HG03280 (cell line): ENCODE measurements at regions not wholly inside any gene's neighbourhood (a gene's known extent, or its start where the extent isn't known, plus 50 kb on each side); places are given as distances from the start of the nearest gene placed in this dataset.

Experiments
- ATAC-seq: cut with Tn5 transposase; IDR thresholded peaks from one replicate; pipeline ENCODE4 v1.9.1; 2021; ENCODE audit warnings: mild to moderate bottlenecking, moderate library complexity; ENCODE audit not compliant: unreplicated experiment

DNA sequence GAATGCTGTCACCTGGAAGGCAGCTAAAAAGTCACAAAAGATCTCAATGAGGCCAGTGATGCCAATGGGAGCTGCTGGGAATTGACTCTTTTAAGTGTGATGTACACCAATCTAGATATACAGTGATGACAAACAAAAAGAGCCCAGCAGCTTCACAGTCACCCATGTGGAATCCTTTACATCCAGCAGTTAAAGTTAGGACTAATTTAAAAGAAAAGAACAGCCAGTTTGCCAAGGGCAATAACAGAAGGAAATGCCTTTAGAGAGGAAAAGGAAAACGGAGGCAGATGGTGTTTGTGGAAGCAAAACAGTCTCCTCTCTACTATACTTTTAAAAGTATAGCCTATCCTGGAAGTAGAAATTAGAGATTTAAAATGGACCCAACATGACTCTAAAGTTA, 873.5 kb downstream of the EPHA7 start:
- ATAC-seq: no peak

DNA sequence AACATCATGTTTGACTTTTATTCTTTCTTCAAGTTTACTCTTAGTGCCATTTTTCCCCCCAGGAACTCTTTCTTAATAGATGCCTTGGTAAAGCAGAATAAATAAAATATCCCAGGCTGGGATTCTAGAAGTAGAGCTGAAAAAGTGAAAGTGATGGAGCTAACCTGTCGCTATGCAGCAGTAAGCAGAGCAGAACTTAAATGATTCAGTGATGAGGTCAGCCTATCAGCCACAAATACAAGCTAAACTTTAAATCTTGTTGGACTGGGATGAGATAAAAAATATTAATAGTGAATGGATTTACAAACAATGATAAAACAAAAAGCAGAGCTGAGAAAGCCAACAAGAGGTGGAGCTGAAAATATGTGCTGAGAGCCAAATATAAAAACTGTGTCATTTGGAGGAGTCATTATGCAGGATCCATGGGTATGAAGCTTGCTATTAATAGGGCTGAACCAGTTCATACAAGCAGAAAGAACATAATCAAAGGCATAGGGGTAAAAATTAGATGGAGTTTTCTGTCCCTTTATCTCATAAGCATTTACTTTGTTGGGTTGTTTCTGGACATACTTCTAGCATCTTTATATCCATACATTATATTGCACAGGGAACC, 877.8 kb downstream of the EPHA7 start:
- no peak for ATAC-seq

DNA sequence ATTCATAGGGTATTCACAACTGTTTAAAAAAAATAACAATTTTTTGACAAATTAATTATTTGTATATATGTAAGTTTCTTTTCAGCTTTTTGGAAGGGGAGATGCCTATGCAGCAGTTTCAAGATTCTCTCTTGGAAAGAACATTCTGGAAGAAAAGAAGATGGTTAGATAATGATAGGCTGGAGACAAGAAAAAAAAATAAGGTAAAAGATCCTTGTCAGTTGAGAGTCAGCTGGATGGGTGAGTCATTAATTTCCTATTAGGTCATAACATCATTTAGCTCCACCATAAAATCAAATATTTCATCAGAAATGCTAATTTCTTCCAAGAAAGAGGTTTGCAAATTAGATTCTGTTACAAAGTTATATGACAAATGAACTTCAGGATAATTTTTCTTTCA, 880.4 kb downstream of the EPHA7 start:
- no peak for ATAC-seq

DNA sequence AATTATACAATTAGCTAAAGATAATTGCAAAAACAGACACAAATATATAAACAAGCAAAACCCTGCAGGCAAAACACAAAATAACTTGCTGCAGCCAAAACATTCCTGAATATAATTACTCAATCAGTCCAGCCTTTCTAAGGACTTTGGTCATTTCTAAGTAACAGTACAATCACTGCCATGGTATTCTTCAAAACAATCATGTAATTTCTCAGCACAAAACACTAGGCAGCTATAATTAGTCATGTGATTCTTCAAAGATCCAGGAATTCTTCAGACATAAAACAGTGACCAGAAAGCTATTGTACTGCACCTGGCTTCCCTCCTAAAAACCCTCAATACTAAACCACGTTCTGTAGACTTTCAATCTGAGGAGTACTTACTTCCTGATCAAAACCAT, 881.1 kb downstream of the EPHA7 start:
- ATAC-seq: no peak

DNA sequence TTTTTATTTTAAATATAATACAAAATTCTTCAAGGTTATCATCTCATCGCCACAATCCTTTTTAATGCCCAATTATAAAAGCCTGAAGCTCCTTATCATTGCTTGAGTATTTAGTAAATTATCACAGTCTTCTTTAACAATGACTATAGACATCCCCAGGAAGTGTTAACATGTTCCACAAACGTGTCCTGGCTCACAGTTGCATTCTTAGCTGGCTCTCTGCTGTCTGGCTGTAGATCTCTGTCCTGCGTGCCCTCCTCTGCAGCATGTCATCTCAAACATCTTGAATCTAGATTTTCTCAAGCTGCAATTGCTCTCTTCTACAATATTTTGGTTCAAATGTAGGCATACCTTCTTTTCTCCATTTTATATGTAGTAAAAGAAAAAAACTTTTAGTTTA, 885.2 kb downstream of the EPHA7 start:
- no peak for ATAC-seq

DNA sequence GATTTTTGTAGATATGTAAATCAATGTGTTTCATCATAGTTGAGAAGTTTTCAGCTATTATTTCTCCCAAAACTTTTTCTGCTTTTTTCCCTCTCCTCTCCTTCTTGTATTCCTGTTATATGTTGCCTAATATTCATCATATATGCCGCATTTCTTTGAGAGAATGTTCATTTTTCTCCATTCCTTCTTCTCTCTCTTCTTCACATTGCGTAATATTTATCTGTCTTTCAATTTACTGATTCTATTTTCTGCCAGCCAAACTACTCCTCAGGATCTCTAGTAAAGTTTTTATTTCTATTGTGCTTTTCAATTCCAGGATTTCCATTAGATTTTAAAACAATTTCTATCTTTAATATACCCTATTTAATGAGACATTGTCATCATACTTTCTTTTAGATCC, 896.8 kb downstream of the EPHA7 start:
- ATAC-seq: no peak

DNA sequence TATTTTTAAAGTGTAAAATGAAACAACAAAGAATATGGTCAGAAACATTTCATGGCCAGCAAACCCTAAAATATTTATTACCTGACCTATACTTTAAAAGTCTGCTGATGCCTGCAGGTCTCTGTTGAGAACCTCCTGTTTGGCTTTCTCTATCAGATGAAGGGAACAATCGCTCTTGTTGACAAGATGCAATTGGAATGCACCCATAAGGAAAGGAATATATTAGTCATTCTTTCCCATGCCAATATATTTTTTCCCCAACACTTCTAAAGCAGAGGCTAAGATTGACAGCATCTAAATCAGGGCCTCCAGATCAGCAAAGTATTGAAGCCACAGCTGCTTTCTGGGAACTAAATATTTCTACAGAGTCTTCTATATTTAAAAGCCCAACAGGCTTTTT, 897.8 kb downstream of the EPHA7 start:
- ATAC-seq: no peak

DNA sequence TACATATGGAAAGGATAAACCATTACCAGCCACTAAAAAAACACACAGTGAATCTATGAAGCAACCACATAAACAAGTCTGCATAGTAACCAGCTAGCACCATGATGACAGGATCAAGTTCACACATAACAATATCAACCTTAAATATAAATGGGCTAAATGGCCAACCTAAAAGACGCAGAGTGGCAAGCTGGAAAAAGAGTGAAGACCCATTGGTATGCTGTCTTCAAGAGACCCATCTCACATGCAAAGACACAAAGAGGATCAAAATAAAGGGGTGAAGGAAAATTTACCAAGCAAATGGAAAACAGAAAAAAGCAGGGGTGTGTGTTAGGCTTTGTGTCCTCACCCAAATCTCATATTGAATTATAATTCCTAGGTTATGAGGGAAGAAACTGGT, 909.2 kb downstream of the EPHA7 start:
- no peak for ATAC-seq

DNA sequence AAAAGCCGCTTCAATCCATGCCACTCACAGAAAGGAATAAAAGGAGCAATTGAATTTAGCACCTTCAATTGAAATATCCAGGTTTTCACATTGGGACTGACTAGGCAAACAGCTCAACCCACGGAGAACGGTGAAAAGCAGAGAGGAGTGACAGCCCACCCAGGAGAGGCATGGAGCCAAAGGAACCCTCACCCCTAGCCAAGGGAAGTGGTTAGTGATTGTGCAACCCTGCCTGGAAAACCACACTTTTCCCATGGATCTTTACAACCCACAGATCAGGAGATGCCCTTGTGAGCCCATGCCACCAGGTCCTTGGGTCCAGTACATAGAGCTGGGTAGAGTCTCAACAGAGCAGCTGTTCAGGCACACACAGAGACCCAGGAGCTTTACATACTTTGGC, 911.8 kb downstream of the EPHA7 start:
- no peak for ATAC-seq

DNA sequence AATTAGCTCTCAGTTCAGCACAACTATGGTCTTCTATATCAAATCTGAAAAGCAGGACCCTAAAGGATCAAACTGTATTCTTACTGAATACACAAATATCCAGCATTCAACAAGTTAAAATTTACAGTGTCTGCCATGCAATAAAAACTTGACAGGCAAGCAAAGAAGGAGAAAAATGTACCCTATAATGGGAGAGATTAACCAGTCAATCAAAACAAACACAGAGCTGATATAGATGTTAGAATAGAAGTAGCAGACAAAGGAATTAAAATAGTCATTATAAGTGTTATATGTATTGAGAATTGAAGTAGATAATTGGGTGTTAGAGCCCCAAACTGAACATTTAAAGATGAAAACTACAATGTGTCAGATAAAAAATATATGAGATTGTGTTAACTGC, 914.9 kb downstream of the EPHA7 start:
- no peak for ATAC-seq

DNA sequence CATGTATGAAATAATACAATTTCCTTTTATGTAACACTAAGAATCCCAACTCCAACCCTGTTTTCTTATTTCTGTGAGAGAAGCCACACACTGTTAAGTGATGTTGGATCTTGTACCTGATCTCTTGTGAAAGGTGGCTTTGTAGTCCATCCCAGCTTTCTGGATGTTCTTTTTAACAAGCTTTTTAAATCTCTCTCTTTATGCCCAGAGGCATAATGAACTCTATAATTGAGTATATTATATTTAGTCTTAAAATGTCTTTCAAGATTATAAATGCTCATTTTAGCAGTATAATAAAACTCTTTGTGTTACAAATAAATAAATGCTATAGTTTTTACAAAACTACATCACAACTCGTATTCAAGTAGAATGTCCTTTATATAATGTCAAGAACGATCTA, 922.1 kb downstream of the EPHA7 start:
- no peak for ATAC-seq

DNA sequence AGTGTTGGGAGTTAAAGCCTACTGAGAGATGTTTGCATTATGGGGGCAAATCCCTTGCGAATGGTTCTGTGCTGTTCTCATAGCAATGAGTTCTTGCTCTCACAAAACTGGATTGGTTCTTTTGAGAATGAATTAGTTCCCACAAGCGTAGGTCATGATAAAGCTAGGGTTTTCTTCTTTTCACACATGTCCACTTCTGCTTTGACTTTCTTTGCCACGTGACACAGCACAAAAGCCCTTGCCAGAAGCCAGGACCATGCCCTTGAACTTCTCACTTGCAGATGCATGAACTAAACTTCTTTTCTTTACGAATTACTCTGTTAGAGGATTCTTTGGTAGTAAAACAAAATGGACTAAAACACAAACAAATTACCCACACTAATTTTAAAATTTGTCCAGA, 922.8 kb downstream of the EPHA7 start:
- ATAC-seq: no peak

DNA sequence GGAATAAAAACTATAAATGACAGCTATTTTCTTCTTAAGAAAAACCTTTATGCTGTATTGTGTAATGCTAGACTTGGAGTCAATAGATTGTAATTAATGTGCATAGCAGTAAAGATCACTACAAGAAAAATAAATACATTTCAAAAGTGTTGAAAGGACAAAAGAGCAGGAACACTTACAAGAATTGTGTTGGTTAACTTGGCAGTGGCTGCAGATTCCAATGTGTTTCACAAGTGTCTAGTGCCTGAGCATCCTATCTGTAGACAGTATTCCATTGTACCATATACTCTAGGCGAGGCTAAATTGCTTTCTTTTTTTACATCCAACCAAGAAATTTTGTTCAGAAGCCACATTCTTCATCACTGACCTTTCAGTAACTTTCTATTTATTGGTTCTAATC, 924.1 kb downstream of the EPHA7 start:
- ATAC-seq: no peak

DNA sequence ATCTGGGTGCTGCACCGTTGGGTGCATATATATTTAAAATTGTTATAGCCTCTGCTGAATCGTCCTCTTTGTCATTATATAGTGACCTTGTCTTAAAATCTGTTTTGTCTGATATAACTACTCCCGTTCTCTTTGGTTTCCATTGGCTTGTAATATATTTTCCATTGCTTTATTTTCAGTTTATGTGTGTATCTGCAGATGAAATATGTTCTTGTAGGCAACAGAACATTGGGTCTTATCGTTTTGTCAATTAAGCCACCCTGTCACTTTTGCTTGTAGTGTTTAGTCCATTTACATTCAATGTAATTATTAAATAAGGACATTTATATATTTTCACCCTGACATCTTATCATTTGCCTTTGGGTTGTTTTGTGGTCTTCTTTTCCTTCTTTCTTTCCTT, 933.9 kb downstream of the EPHA7 start:
- no peak for ATAC-seq

DNA sequence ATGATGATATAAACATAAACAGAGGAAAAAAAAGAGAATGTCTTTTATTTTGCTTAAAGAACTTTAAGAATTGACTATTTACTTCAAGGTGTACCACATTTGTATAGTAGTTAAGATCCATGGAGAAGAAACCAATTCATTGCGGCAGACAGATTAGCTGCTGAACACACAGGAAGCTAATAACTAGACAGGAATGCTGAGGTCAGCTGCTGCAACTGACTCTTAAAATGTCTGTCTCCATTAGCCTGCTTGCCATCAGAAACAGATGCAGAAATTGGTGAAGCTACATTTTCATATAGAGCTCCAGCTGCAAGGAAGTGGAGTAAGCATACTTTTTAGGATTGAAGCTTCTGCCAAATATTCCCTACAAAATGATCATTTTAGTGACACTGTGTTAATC, 939.5 kb downstream of the EPHA7 start:
- ATAC-seq: no peak

DNA sequence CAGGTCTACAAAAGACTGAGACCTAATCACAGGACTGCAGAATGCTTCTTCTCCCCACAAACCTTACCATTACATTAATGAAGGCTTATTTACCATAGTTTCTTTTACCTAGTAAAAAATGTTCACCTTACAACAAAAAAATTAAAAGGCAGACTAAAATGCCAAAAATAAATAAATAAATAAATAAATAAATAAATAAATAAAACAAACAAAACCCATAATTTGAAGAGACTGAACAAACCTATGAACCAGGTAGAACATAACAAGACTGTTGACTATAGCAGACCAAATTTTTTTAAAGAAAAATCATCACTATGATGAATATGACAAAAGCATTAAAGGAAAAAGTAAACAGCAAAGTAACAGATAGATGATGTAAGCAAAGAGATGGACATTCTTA, 946.3 kb downstream of the EPHA7 start:
- no peak for ATAC-seq

DNA sequence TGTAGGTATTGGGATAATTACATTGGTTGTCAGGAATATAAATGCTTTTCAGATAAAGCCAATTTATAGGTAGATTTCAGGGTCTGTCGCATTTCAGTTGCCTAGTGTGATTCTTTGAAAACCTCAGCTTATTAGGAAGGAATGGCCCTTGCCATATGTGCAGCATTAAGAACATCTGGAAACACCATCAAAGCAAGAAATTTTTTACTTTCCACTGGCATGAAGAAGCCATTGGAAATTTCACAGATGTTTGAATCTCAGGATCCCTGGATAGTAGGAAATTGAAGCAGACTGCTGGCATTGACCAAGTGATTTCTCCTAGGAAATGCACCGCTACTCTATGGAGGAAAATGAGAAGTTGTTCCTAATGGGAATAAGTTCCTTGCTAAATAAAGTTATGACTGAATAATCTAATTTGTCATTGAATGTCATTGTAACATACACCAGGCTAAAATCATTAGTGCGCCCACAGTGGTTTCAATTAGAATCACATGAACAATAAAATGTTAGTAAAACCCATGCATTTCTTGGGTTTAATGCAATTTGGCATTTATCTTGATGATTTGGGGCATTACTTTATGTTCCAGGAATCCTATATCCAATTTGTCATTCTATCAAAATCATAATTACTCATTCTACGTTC, 950.1 kb downstream of the EPHA7 start:
- no peak for ATAC-seq

DNA sequence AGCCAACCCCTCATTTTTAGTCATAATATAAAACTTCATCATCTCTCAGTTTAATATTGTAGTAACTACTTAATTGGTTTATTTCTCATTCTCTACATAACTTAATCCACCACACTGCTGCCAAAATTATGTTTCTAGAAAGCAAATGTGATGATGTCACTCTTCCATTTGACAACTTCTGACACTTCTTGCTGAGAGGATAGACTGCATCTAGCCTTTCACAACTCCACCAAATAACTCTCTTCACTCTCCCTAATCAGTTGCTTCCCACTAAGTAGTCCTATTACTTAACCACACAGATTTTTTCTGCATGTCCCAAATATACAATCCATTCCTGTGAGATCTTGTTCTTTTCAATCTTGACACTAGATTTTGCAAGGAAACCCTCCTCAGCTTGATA, 951.3 kb downstream of the EPHA7 start:
- no peak for ATAC-seq

DNA sequence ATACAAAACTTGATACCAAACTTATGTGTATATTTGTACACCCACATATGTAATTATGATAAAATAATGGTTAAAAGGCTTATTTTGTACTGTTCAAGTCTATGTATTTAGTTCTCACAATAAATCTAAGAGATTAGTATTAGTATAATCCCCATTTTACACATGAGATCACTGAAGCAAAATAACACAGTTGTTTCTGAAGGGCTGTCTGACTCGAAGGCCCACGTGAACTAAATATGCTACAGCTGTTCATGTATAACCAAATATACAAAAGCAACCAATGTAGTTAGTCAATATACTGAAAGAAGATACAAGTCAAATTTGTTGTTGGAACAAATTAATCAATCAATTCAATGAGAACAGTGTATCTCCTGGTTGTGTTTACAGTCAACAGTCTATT, 959.2 kb downstream of the EPHA7 start:
- ATAC-seq: no peak

DNA sequence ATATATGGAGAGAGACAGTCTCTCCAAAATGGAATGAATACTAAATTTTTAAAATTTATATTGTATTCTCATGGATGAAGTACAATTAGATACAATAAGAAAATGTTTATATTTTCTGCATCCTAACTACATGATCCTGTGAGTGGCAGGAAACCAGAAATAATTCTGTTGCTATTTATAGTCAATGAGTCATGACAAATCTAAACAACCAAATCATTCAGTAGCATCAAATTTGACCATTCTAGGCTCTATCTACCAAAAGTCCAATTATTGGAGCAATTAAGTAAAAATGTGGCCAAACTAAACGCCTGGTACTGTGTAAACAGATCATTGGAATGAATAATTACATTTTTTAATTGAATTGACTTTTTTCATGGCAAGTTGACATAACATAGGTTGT, 959.8 kb downstream of the EPHA7 start:
- no peak for ATAC-seq

DNA sequence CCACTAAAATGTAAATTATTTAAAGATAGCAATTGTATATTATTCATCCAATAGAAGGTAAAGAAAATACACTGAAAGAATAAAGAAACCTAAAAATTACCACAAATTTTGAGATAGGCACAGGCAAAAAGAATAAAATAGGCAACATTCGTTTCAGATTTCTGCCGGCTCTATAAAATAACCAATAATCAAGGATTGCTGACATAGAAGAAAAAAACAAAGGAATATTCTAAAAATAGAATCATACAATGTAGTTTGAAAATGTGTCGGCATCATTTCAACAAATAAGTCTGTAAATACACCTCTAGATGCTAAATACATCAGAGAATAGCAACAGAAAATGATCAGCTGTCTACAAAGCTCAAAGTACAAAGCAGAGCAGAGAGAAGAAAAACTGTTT, 973.3 kb downstream of the EPHA7 start:
- no peak for ATAC-seq

DNA sequence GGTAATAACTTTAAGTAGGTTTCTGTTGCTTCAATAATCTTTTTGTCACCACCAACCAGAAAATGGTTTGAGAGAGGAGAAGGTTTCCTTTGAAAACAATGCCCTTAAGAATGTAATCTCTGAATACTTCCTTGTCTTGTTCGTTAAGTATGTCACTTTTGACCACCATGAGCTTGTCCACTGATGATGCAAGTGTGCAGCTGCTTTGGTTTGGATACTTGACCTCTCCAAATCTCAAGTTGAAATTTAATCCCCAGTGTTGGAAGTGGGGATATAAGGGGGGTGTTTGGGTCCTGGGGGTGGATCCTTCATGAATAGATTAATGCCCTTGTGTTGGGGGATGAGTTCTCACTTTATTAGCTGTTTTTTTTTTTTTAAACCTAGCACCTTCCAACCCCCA, 985.4 kb downstream of the EPHA7 start:
- no peak for ATAC-seq

DNA sequence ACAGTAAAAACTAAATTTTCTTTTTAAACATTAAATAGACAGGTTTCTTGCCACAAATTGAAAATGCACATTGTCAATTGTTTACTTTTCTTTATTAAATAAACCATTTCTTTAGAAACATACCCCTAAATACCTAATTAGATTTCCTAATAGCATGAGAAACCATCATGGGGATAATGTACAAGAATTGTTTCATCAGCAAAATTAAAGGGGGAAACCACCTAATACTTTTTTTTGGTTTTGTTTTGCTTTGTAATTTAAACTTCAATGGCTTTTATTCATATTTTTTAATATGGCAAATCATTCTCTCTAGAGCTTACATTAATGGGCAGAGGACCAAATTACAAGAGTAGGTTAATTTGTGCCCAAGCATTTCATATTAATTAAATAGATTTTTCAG, 987.9 kb downstream of the EPHA7 start:
- no peak for ATAC-seq
